Mucosa of gallbladder (tissue), 1 donor: ENCODE measurements at regions not wholly inside any gene's neighbourhood (a gene's known extent, or its start where the extent isn't known, plus 50 kb on each side); places are given as distances from the start of the nearest gene placed in this dataset.
"Not testable (repeated sequence)": the region's sequence is repeated elsewhere in the genome, so short reads cannot be mapped to it uniquely, and the experiment has no call there.

ENCODE experiments used
- DNase-seq: peaks from one replicate; pipeline ENCODE4 v3.0.0-alpha.2; 2020; ENCODE audit warnings: low spot score
- donor health status: DM: no; HTN: no; CAD: no.

DNA sequence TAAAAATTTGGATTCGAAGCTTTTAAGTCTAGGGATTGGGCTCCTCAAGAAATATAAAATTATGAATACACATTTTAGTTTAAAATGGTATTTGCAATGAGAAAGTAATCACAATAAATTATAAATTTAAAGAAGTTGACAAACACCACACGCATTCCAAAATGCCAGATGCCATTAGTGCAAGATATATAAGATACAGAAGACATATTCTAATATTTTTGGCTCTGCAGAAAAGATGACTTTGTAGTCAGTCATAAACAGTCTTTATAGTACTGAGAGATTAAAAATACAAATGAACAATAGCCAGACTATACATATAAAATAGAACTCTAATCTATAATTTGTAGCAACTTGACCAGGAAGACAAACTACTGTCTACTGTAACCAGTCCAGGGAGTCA, 309.0 kb upstream of the PABPC4L start:
- no peak for DNase-seq

DNA sequence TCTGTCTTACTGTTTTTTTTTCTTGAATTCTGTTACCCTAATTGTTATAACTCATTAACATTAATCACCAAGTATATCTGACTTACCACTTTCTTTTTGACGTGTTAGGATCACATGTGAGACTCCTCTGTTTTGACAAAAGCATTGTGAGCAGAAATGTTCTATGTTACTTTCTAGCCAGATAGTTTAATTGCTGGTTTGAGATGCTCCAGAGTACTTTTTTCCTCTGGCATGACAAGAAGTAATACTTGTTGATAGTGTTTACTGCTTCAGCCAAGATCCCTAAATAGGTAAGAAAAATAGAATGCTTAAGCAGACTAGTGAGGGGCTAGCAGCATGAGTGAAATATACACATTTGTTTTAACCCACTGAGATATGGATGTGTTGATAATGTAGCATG, 303.9 kb upstream of the PABPC4L start:
- DNase-seq = no peak

DNA sequence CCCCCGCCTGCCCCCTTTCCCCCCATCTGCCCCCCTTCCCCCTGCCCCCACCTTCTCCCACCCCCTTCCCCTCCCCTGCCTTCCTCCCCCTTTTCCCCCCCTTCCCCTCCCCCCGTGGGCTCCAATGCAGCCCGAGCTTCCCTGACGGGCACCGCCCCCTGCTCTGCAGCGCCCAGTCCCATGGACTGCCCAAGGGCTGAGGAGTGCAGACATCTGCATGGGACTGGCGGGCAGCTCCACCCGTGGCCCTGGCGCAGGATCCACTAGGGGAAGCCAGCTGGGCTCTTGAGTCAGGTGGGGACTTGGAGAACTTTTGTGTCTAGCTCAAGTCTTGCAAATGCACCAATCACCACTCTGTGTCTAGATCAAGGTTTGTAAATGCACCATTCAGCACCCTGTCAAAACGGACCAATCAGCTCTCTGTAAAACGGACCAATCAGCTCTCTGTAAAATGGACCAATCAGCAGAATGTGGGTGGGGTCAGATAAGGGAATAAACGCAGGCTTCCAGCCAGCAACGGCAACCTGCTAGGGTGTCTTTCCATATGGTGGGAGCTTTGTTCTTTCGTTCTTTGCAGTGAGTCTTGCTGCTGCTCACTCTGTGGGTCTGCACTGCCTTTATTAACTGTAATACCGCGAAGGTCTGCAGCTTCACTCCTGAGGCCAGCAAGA, 300.5 kb upstream of the PABPC4L start:
- DNase-seq = no peak

DNA sequence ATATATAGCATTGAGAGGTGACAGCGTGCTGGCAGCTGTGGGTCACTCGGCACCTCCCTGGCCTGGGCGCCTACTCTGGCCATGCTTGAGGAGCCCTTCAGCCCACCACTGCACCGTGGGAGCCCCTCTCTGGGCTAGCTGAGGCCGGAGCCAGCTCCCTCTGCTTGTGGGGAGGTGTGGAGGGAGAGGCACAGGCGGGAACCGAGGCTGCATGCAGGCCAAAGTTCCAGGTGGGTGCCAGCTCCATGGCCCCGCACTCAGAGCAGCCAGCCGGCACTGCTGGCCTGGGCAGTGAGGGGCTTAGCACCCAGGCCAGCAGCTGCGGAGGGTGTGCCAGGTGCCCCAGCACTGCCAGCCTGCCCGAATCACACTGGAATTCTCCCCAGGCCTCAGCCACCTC, 299.9 kb upstream of the PABPC4L start:
- not testable (repeated sequence) for DNase-seq

DNA sequence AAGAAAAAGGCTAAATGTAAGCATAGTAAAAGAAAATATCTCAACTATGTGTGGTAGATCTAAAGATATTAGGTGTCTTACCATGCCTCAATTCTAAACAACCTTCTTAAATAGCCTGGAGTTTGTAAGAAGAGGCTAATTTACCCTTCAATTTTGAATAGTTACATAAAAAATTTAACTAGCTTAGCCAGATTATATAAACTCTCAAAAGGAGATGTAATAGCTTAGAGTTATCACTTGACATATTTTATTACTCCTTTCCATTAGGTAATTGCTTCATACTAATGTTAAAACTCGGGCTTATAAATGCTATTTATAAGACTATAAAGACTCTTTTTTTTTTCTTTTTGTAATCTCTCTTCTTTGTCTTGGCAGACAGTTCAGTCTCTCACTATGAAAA, 297.5 kb upstream of the PABPC4L start:
- DNase-seq = no peak

DNA sequence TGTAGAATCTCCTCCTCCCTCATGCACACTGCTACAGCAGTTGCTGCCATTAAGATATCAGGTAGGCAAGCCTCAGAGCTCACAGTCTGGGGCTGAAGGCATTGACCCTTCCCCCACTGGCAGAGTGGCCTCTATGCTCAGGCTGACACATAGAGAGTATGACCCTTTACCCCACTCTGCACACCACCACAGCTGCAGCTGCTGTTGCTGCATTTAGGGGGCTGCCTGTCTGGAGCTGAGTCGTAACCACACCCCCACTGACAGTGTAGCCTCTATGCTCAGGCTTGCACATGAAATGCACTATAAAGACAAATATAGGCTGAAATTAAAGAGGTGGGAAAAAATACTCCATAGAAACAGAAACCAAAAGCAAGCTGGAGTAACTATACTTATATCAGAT, 289.3 kb upstream of the PABPC4L start:
- DNase-seq = no peak

DNA sequence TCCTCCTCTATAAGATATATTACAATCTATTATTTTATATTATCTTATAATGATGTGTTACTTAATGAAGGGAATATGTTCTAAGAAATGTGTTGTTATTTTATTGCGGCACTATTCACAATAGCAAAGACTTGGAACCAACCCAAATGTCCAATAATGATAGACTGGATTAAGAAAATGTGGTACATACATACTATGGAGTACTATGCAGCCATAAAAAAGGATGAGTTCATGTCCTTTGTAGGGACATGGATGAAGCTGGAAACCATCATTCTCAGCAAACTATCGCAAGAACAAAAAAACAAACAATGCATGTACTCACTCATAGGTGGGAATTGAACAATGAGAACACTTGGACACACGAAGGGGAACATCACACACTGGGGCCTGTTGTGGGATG, 281.9 kb upstream of the PABPC4L start:
- DNase-seq = not testable (repeated sequence)

DNA sequence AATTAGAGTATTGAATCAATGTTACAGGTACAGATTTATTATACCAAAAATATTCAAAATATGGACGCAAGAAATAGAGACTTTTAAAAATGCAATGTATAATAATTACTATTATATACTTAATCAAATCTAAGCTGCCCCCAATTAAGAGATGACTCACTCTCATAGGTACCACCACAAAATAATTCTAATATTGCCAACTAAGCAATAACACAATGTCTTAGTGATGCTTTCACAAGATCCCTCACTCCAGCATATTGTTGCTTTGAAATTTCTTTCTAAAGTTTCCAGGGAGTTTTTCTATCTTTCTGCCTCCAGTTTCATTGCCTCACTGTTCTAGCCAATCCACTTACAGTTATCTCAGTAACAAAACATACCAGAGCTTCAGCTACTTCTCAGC, 270.0 kb upstream of the PABPC4L start:
- DNase-seq = no peak

DNA sequence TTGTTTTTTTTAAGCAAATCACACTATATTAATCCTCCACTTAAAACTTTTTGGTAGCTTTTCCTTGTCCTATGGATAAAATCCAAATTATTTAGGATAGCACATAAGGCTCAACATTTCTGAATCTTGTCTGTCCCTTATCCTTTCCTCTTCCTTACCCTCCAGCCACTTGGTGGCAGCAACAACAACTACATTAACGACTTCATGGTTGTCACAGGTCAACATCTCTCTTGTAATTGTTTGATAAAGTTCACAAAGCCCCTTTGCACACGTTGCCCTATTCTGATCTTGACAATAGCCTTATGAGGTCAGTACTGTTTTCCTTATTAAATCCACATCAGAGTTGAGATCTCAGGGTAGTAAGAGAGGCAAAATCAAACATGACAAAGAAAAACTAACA, 269.0 kb upstream of the PABPC4L start:
- DNase-seq = peak; percentile 16

DNA sequence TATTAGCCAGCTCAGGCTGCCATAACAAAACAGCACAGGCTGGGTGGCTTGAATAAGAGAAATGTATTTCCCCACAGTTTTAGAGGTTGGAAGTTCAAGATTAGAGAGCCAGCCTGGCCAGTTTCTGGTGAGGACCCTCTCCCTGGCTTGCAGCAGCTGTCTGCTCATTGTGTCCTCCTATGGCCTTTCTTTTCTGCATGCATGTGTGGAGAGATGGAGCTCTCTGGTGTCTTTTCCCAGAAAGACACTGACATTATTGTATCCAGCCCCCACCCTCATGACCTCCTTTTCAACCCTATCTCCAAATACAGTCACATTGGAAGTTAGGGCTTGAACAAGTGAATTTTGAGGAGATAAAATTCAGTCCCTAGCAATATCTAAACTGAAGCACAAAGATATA, 263.8 kb upstream of the PABPC4L start:
- DNase-seq = no peak

DNA sequence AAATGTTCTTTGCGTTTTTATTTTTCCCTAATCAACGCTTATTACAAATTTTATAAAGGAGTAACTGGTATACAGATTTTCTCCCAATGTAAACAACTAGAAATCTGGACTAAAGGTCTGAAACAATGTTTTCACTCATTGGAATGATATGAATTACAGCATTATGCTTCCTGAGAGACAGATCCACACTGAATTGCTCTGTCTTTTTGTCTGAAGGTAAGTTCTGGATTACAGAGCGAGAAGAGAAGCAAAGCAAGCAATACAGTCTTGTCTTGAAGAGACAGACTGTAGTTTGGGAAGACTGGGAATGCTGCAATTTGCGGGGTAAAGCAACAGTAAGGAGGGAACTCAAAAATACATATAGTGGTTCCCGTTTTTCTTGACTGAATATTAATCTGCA, 262.2 kb upstream of the PABPC4L start:
- no peak for DNase-seq

DNA sequence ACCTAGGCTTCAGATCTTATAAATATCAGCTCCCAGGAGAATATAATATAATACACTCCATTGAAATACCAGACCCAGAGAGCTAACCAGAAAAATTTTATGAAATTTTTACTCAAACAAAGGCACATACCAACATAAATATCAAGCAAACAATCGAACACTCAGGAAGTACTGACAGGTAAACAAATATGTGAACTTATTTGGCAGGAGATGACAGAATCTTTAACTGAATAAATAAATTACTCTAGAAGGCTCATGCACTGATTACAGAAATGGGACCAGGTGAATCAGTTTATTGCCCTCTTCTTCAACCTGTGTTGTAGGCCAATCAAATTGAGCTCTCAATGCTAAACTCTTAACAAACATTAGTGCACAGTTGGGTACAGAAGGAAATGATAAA, 225.2 kb upstream of the PABPC4L start:
- no peak for DNase-seq

DNA sequence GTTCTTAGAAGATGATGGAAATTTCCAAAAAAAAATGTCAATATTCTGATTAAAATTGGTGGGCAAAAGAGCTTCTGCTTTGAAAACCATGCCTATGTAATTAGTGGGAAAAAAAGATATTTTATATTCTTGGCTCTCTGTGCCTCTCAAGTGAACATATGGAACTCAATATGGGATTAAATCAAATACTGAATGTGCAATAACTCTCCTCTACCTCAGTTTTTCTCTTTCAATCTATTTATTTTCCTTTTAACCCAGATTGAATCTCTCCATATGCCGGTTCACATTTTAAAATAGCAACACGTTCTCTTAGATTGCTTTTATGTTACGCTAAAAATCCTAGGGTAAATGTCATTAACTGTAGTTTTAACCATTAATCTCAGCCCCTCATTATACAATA, 224.2 kb upstream of the PABPC4L start:
- DNase-seq = no peak

DNA sequence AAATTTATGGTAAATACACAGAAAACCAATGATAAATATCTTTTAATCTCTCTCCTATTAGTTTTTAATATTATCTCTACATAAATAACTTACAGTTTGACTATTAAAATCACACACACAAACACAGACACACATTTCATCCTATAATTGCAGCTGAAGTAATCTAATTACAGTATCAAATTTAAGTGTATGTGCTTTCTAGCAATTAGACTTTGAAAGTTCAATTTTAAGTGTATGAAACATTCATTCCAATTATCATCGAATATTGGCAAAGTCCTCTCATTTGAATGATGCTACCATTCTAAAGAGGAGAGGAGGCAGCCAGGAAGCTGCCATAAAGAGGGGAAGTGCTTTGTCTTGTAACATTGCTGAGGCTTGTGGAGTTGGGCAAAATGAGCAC, 221.2 kb upstream of the PABPC4L start:
- no peak for DNase-seq

DNA sequence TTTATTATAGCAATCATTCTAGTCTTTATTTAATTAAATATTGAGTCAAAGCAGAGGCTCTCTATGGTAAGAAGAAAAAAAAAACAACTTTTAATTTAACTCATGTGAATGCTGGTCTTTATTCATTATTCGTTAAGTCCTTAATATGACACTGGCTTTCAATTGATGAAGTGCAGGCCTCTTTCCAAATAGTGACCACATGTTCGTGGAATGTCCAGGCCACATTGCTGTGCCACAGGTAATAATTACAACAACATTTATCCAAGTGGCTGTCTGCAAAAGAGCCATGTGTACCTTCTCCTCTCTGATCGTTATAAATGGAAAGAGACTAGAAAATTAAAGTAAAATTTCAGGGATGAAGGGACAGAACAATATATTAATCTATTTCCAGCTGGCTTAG, 220.1 kb upstream of the PABPC4L start:
- DNase-seq = no peak

DNA sequence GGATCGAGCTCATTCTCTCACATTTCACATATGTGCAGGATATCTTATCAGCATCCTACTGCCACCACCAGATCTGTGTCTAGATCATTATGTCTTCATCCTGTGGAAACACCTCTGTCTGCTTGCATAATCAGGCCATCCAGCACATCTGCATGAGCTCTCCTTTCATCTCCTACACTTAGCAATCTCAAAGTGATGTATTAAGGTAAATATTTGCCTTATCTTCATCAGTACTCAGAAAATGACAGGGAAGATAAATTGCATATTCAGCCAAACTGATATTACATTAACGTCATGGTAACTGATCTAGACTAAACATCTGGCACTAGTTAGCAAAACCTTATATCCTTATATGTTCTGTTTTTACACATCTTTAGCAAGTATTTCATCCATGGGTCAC, 207.3 kb upstream of the PABPC4L start:
- no peak for DNase-seq

DNA sequence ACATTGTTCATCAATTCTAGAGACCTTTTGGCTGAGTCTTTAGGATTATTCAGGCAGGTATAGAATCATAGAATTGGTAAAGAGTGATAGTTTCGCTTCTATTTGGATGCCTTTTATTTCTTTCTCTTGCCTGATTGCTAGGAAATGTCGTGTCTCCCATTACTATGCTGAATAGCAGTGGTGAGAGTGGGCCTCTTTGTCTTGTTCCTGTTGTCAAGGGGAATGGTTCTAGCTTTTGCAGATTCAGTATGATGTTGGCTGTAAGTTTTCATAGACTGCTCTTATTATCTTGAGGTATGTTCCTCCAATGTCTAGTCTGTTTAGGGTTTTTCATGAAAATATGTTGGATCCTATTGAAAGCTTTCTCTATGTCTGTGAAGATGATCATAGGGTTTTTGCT, 200.2 kb upstream of the PABPC4L start:
- no peak for DNase-seq

DNA sequence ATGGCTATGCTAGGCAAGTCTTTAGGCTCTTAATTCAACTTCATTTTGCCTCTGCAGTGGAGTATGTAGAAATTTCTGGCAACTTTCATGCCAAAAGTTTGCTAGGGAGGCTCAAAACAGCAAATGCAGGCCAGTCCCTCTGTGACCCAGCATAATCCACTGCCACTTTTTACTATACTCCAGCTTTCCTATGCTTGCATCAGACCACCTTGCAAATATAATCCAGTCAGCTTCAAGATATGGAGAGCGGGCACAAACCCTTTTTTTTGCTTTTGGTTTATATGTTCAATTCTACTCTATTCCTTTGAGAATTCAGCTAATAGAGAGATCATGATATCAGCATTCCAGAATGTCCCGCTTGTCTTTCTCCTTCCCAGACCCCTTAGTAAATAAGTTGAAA, 192.0 kb upstream of the PABPC4L start:
- no peak for DNase-seq

DNA sequence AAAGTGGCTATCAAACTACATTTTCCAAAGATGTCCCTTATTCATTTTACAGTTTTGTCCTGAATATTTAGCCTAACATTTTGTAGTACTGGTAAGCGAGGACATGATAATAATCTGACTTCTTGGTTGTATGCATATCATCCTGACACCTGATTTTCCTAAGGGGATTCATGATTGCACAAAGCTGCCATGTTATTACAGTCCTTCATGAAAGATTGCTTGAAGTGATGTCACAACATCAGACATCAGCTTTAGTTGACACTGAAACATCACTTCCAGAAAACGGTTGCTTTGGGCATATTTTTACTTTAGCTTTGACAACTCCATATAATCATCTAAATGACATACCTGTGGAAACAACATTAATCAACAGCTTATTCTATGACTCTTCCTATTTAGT, 188.7 kb upstream of the PABPC4L start:
- DNase-seq = no peak

DNA sequence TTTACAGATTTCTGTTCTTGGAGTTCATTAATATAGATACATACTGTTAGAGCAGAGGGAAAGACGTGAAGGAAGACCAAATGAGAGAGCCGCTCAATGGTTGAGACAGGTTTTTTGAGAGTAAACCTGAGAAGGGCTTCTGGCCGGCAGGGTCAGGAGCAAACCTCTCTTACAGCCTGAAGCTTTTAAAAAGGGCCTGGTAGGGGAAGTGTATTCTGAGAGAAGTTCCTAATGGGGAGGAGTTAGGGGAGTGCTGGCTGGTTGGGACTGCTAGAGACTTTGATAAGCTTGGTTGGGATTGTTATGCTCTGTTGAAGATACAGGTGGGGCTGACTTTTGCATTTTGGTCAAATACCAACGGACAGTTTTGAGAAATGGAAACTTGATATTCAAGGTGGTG, 186.8 kb upstream of the PABPC4L start:
- no peak for DNase-seq

DNA sequence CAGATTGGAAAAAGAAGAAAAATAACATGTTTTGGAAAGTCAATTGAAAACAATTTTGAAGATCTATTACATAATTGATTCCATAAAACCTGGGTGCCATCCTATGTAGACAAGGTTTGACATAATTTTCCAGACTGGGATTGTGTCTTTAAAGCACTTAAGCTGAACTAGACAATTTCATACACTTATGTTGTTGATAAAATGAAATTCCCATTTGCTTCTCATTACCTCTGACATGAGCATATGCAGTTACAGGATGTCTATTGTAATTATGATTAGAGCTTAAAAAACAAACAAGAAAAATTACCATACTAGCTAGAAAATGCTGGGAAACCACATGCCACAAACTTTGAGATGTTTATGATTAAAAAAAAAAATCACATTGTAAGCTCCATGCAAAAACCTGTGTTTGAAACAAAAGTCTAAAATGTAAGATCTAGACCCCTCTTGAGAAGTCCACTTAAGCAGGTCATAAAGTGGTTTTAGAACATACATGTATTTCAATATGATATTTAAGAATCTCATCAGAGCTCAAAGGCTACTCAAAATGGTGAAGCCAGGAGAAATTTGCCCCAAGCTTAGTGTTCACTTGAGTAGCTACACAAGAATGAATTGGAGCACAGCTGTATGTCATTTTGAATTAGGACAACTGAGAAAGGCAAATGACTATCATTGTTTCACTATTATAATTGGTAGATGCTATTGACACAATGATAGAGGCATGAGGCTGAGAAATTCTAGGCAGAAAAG, 181.1 kb upstream of the PABPC4L start:
- no peak for DNase-seq

DNA sequence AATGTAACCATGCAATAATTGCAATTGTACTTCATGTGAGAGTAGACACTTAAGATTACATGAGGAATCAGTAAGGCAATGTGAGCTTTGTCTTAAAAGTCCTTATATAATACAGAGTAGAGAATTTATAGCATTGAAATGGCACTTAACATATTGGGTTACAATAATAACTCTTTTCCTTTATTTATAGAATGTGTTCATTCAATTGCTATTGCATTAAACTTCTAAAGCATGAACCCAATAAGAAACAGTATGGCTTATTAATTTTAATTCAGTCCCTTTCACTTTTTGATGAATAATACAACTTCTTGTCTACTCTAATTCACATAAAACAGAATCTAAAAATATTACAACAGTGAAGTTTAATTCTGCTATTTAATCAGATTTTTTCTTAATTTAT, 174.2 kb upstream of the PABPC4L start:
- DNase-seq = no peak

DNA sequence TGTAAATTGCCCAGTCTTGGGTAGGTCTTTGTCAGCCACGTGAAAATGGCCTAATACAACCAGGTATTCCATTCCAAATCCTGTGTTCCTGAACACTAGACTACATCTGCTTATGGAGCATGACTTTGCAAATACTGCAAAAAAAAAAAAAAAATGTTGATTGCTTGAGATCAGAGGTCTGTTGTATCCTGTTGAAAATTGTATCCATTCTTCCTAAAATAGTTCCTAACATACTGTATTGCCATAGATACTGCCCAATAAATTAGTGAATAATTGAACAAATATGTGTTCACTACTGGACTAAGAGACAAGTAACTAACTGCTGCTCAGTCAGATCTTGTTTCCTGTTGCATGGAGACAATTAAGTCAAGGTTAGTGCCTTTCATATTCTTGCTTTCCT, 164.3 kb upstream of the PABPC4L start:
- DNase-seq = no peak

DNA sequence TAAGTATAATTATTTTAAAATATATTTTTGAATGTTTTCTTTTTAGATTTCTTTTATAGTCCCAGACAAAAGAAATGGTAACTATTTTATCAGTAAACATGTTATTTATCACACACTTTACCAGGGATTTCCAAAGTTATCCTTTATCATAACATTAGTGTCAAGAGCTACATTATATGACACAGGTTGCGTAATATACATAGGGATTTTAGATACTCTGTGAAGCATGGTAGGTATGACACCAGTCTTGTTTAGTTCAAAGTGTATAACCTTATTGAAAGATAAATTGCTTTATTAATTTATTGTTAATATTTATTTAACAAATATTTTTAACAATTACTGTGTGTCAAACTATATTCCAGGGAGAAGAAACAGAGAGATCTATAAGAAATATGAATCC, 163.3 kb upstream of the PABPC4L start:
- DNase-seq = no peak
